Gastrocnemius medialis (tissue), 4 donors: ENCODE measurements at regions not wholly inside any gene's neighbourhood (a gene's known extent, or its start where the extent isn't known, plus 50 kb on each side); places are given as distances from the start of the nearest gene placed in this dataset.

Source experiments
- POLR2A ChIP-seq, 2 donors: fragments of 450-650 bp; IDR thresholded peaks; one replicate each; pipeline ENCODE4 v1.6.1; 2017; ENCODE audit warnings: antibody characterized with exemption in 2 of 2, mild to moderate bottlenecking in 2 of 2, moderate library complexity in 2 of 2
- TF ChIP-seq, protein P1 (sequence below), 5 experiments: fragments of 450-650 bp in 3 of 5; fragments of 200-600 bp in 2 of 5; sonication (generic) in 2 of 5; IDR thresholded peaks in 4 of 5; conservative IDR thresholded peaks in 1 of 5; 1 replicate in 4 of 5; 2 replicates in 1 of 5; pipeline ENCODE4 v1.5.1; 2016 to 2019; ENCODE audit warnings: antibody characterized with exemption in 5 of 5, mild to moderate bottlenecking in 3 of 5, moderate library complexity in 3 of 5

DNA sequence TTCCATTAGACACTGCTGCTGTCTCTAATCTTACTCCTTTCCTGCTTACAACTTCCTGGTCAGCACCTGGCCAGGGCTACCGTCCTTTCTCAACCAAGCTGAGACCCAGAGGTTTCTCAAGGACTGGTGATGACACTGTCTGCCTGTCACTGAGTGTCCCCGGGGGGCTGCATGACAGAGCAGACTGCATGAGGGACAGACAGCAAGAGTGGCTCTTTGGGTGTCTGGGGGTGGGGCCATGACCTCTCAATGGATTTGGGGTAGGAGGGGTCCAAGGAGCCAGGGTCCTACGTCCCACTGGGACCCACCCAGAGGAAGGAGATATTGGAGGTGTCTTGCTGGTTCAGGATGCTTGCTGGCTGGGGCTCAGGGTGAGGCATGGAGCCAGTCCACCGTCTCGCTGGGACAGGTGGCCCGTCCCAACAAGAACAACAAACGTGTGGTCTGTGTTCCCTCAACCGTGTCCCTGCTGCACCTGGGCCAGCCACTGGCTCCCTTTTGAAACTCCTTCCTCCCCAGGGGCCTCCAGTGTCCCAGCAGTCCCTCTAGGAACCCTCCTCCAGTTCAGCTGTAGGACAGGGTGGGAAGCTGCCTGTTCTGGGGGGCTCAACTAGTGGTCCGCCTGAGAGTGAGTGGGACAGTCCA lies 344.6 kb upstream of the AJAP1 start:
- TF ChIP-seq, protein P1, sequence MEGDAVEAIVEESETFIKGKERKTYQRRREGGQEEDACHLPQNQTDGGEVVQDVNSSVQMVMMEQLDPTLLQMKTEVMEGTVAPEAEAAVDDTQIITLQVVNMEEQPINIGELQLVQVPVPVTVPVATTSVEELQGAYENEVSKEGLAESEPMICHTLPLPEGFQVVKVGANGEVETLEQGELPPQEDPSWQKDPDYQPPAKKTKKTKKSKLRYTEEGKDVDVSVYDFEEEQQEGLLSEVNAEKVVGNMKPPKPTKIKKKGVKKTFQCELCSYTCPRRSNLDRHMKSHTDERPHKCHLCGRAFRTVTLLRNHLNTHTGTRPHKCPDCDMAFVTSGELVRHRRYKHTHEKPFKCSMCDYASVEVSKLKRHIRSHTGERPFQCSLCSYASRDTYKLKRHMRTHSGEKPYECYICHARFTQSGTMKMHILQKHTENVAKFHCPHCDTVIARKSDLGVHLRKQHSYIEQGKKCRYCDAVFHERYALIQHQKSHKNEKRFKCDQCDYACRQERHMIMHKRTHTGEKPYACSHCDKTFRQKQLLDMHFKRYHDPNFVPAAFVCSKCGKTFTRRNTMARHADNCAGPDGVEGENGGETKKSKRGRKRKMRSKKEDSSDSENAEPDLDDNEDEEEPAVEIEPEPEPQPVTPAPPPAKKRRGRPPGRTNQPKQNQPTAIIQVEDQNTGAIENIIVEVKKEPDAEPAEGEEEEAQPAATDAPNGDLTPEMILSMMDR (IDR thresholded peaks at IDR 0.05 in 4 of 5, conservative IDR thresholded peaks at IDR 0.05 in 1 of 5), result no peak
- no peak for TF ChIP-seq POLR2A (IDR thresholded peaks at IDR 0.05)
